GM19351 (cell line): ENCODE measurements at regions not wholly inside any gene's neighbourhood (a gene's known extent, or its start where the extent isn't known, plus 50 kb on each side); places are given as distances from the start of the nearest gene placed in this dataset.
"Not testable (repeated sequence)": the region's sequence is repeated elsewhere in the genome, so short reads cannot be mapped to it uniquely, and the experiment has no call there.

Experiments
- ATAC-seq: cut with Tn5 transposase; IDR thresholded peaks from one replicate; pipeline ENCODE4 v1.9.1; 2021; ENCODE audit warnings: mild to moderate bottlenecking, moderate library complexity; ENCODE audit not compliant: unreplicated experiment

DNA sequence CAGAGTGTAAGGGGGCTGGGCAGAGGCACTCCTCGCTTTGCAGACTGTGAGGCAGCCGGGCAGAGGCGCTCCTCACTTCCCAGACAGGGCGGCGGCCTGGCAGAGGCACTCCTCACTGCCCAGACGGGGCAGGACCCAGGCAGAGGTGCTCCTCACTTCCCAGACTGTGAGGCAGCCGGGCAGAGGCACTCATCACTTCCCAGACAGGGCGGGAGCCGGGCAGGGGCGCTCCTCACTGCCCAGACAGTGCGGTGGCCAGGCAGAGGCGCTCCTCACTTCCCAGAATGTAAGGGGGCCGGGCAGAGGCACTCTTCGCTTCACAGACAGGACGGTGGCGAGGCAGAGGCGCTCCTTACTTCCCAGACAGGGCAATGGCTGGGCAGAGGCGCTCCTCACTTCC is 442.5 kb downstream of the SPATA31D1 start:
- no peak for ATAC-seq

DNA sequence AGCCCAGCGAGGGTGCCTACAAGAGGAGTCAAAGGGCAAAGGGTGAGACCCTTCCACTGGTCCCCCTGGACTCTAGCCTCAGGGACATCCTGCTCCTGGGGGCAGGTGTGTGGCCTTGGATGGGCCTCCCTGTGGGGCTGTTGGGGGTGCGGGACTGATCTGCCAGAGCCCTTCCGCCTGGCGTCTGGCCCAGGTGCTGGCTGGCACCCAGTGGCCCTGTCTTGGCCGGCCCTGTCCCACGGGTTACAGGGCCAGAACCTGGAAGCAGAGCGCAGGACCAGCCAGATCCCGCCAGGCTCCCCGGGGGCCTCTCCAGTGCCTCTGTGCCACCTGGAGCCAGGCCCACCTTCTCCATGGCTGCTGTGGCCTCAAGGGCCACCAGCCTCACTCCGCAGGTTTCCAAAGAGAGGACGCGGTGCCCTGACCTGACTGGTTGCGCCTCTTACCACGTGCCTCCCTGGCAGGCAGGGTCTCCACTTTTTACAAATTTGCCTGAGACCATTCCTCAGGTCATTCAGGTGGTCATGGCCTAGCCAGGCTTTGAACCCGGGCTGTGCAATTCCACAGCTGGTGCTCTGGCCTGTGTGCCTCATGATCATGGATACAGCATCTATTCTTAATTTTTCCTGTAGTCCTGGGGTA is 444.8 kb downstream of the SPATA31D1 start:
- not testable (repeated sequence) for ATAC-seq

DNA sequence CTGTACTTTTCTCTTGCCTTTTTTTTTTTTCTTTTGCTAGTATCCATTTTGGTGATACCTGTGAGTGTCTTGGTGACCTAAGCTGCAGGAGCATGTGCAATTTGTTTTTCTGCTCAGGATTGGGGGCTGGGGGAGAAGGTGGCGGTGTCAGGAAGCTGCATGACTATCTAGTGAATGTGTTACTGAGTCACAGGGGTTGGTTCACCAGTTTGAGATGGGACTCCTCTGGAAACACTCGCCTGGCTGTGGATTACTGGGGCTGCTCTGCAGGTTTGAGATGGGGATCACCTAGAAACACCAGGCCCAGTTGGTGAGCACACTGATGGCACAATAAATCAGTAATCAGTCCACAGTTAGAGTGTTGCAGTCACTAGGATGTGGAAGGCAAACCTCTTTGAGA is 447.9 kb downstream of the SPATA31D1 start:
- ATAC-seq, result no peak

DNA sequence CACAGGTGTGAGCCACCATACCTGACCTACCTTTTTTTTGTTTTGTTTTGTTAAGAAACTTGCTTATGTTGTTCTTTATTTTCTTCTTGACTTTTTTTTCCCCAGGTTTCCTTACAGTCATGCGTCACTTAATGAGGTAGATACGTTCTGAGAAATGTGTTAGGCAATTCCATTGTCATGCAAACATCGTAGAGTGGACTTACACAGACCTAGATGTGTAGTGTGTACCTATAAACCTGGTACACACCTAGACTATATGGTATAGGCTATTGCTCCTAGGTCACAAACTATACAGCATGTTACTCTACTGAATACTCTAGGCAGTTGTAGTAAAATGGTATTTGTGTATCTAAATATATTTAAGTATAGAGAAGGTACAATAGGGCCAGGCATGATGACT is 448.6 kb downstream of the SPATA31D1 start:
- not testable (repeated sequence) for ATAC-seq

DNA sequence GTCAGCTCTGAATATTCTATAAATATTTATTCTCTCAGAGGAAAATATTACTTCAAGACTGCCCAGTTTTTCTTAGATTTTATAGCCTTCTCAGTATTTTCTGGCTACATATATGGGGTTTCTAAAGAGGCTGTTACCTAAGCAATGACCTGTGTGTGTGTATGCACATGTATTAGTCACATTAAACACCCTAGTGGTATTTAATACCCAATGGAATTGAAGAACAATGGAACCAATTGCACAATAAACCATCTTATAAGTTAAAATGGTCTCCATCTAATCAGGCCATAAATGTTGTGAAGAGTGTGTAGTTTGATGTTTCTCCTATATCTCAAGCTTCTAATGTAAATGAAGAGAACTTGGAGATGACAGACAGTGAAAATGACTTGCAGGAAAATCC is 450.0 kb downstream of the SPATA31D1 start:
- no peak for ATAC-seq

DNA sequence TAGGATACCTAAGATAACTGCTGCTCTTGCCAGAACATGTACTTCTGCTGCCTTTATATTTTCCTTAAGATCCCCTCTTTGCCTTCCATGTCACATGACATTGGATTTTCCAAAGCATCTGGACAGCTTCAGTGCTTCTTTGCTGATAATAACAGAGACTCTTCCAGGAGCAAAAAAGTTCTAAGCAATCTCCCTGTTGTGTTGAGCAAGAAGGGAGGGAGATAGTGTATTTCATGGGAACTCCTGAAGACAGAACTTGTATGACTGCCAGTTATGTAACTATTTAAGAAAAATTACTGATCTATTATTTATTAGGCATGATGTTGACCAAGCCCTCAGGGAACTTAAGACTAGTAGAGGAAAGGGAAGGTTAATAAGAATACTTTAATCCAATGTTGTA is 454.7 kb downstream of the SPATA31D1 start:
- no peak for ATAC-seq

DNA sequence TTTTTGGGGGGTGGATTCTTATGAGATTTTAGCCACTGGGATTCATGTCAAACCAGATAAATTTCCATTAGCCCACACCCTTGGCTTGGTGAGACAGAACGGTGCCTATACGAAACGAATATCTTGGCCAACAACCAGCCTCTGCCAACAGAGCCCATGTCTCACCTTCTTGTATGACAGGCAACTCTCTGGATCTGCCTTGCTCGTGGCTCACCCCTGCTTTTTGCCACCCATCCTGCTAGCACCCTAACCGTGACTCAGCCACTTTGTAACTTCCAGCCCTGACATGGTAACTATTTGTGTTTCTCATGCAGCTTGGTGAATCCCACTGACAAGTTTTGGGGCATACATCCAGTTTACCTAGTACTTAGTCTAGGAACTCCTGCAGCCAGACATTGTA is 457.0 kb downstream of the SPATA31D1 start:
- no peak for ATAC-seq

DNA sequence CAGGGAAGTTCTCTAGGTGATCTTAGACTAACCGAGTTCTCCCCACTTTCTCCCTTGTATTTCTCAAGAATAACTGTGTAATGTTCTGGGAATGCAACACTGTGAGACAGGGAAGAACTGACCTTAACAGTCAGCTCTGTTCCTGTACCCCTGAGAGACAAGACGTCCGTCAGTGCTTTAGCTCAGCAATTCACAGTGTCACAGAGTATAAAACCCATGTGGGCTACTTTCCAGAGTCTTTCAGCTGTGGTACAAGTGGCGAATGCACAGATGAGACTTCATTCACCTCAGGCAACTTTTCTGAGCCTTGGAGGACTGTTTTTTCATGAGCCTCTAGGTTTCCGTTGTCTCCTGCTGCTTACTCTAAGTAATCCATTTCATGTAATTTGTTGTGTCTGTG is 458.8 kb downstream of the SPATA31D1 start:
- no peak for ATAC-seq

DNA sequence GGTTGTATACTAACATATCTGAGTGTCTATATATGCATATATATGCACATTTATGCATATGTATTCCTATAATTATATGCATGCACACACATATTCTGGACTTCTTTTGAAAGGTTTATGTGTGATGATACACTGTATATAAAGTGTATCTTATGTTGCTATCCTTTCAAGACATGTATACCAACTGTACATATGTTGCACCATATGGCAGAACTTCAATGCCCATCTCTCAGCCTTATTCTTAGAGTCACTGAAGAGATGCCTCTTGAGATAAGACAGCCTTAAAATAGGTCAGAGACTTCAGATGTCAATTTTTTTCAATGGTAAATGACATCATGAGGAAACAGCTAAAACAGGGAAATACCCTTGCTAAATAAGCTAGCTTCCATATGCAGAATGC is 461.4 kb downstream of the SPATA31D1 start:
- no peak for ATAC-seq

DNA sequence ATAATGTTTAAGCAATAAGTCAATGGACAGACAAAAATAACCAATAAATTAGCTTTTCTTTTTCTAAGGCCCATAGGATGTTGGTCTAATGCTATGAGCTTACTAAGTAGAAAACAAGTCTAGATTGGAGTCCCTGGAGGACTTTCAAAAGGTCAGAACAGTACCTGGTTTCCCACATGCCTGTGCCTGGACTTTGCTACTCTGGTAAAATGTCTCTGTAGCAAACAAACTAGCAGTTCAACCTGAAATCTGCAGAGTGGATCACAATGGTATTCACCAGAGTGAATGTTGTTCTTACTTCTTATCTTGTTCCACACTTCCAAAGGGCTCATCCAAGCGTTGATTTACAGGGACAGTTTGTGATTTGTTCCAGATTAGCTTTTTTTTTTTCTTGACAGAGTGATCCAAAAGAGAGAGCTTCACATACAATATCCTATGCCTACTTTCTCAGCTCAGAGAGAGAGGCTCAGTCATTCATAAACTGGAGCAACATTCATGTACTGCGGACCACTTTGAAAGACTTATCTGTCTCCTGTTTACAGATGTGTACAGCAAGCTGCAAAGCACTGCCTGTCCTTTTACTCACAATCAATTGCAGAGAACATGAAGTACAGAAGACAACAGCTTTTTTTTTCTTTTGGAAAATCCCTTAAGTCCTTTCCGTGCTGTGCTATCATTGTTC is 466.1 kb downstream of the SPATA31D1 start:
- ATAC-seq, result no peak

DNA sequence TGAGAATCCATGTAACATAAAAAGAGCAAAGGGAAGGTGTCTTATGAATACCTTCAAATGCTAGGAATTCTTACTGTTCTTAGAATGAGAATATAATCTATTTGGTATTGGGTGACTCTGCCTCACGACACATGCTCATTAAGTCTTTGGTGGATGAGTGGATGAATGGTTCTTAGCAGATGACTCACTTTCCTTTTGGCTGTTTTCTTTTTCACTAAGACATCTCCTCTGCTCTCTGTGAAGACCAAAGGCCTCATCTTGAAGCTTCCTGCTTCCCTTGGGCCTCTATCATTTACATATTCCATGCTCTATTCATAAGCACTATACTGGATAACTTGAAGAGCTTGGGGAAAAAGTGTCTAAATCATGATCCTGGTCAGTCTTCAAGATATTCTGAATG is 468.1 kb downstream of the SPATA31D1 start:
- no peak for ATAC-seq

DNA sequence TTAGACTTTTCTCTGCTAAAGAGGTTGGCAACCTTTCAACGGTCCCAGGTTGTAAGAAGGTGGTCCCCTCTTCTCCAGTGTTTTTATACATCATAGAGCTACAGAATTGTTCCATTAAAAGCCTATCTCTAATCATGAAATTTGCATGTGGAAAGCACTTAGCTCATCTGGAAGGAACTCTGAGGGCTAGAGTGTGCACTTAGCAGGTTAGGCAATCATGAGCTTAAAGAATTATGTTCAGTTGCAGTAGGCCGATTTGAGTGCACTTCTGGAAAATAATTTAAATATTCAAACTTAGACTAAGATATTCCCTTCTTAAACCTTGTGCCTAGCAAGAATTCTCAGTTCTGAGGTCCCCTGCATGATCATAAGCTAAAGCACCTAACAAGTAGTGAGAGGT is 468.7 kb downstream of the SPATA31D1 start:
- ATAC-seq, result no peak

DNA sequence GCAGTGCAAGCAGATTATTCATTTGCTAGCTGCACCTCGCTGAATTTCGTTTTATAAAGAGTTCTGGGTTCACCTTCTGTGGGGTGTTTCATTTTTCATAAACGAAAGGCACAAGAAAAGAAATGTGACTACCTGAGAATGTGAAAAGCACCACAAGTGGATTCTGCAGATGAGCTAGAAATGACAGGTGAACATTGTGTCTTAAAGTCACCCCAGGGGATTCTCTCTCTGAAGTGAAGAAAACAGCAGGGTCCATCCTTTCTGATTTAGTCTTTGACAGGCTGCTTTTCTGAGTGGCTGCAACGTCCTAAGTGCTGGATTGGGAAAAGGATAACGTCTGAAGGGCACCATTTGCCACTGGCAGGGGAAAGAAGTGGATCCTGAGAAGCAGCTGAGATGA is 469.3 kb downstream of the SPATA31D1 start:
- no peak for ATAC-seq

DNA sequence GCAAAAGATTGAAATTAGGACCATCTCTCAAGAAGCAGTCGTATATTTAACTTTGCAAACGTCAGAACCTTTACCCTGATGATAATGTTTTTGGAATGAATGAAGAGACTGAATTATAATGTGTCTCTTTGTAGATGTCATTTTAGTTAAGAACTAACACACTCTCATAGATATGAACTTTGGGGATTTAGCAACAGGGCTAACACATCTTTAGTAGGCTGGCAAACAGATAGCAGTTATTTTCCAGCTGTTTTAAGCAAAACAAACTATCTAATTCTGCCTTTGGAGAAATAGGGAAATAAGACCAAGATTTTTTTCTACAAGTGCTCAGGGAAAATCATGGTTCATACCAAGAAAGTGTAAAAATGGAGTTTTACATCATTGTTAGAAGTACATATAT is 469.7 kb downstream of the SPATA31D1 start:
- ATAC-seq, result no peak

DNA sequence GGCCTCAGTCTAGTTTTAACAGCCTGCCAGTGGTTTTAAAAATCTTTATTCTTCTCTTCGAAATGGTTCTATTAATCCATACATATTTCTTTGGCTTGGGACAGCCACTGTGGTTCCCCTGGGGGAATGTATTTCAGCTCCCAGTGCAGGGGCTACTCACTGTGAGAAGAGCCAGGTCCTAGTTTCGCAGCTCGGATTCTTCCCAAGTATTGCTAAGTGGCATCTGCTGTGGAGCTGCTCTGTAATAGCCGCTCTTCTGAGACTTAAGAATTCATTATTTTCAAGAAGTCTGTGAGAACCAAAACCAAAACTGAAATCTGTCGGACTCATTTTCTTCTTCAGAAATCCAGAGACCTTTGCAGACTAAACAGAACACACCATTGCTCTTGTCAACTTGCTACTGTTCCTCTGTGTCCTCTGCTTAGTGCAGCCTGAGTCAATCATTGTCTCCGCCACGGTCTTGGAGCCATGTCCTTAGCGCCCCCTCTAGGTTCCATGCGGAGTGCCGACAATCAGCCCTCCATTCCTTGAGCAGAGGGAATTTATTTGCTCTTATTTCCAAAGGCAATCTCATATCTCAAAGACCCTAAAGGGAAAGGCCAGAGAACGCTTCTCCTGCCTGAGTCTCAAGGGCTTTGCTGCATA is 478.2 kb downstream of the SPATA31D1 start:
- ATAC-seq, result no peak

DNA sequence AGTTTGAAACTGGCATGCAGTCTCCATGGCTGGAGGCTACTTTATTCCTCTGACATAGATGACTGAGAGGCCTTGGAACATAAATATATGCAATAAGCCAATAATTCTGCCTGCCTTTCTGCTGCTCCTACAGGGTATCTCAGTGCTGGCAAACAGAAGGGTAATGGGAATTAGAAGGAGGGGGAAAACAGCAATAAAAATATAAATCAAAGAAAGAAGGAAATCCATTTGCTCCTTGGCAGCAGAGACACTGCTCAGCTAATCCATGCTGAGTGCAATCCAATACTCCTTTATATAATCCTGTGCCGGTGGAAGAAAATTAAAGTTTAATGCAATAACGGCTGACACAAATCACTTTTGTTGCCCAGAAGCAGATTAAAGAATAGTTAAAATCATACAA is 478.9 kb downstream of the SPATA31D1 start:
- ATAC-seq, result no peak

DNA sequence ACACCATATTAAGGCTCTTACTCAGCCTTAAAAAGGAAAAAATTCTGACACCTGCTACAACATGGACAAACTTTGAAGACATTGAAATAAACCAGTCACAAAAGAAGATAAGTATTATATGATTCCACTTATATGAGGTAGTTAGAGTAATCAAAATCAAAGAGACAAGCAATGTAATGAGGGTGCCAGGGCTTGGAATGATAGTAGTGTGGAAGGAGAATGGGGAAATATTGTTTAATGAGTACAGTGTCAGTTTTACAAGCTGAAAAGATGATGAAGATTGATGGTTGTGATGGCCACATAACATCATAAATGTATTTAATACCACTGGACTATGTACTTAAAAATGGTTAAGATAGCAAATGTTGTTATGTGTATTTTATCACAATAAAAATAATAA is 485.7 kb downstream of the SPATA31D1 start:
- no peak for ATAC-seq

DNA sequence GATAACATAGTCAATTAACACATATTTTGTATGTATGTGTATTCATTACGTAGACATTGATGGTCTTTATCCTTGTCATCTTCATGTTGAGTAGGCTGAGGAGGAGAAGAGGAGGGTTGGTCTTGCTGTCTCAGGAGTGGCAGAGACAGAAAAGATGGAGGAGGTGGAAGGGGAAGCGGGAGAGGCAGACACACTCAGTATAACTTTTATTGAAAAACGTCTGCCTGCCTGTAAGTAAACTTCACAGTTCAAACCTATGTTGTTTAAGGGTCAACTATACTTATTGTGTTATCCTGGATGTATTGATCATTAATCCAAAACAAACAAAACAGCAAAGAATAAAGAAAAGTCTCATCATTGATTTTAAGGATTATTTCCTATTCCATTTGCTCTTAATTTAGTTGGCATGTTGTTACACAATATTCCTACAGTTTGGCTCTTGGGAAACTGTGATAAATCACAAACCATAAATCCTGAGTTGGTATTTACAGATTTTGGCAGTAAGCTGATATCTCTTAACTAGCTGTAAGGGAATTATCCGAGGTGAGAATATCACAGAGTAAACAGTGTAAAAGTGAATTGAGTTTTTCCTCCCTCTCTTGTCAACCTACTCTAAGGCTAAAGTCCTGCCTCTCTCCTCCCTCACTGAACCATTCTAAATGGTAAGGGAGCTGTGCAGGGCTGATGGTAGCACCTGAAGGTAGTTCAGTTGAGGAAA is 487.2 kb downstream of the SPATA31D1 start:
- ATAC-seq, result no peak

DNA sequence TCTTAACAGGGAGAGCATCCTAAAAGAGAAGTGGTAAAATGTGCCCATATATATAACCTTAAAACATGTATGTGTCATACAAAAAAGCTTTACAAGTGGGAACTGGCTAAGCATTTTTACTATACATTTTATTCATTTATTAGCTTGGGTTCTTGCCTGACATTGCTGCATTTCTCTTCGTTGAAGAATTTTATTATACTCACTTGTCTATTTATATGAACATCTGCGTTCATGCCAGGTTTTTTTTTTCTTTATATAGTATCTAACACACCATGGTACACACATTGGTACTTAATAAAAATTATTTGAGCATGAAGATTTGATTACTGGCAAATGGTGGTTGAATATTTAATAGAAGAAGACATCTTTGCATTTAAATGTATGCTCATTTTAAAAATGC is 492.3 kb downstream of the SPATA31D1 start:
- ATAC-seq, result no peak

DNA sequence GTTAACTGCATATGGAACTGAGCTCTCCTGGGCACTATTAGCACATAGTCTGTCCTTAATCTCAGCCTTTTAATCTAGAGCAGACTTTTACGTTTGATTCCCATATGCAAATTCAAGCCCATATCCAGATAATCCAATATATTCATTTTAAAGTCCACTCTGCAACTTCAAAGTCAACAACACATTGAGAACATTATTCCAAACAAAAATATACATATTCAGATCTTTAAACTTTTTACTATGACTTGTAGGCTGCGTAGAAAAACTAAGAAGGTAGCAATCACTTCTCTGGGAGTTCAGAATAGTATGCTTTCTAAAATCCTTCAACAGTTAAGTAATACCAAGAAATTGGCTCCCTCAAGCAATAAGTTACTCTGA is 499.4 kb downstream of the SPATA31D1 start:
- no peak for ATAC-seq

DNA sequence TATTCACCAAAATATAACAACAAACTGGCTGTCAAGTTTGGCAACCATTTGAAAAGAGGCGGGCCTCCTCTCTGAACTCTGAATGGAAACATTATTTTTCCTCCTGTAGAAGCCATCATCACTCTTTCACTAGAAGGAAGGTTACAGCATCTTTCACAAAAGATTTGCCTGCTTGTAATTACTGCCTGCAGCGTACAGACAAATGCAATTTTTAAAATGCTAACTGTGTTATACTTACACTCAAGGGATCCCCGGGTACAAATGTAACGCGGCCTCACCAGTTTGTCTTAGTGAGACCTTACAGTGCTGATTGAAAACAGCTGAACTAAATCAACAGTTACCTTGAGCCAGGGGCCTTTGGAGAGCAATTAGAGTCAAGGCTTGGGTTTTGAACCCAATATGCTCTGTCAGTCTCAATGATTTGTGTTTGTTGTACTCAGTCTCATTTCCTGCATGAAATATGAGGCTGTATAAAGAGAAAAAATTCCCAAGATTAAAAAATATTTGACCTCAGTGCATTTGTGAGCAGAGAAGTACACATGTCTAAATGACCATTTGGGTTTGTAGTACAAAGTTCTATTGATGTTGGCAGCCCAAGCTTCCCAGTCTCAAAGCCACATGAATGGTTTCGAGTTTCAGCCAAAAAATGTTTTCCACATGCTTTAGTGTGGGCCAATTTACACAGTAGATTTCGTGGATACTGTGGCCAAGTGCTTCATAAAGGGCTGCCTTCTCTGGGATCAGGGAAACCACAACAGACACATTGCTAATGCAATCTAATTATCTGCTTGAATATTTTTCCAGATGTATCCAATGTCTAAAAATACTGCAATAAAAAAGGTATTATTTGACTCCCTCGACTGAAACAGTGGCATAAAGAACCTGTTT is 500.0 kb downstream of the SPATA31D1 start:
- ATAC-seq, result no peak
